HUES48 (cell line): ENCODE measurements at regions not wholly inside any gene's neighbourhood (a gene's known extent, or its start where the extent isn't known, plus 50 kb on each side); places are given as distances from the start of the nearest gene placed in this dataset.
A peak's percentile ranks its signal among the peaks of the same experiment; 100 is the strongest.

Experiments
- H3K27ac ChIP-seq: one replicate; pipeline ENCODE4 v1.7.0; 2013; ENCODE audit warnings: low read depth, low read length, inconsistent platforms
- H3K27me3 ChIP-seq: 2 replicates; pipeline ENCODE4 v1.6.1; 2013; ENCODE audit warnings: mild to moderate bottlenecking, low read length; ENCODE audit not compliant: control insufficient read depth, insufficient read depth
- H3K36me3 ChIP-seq: 2 replicates; pipeline ENCODE4 v1.6.1; 2013; ENCODE audit warnings: low read length; ENCODE audit not compliant: control insufficient read depth, insufficient read depth
- H3K4me1 ChIP-seq: 2 replicates; pipeline ENCODE4 v1.6.1; 2013; ENCODE audit warnings: mild to moderate bottlenecking, low read length; ENCODE audit not compliant: control insufficient read depth, insufficient read depth
- H3K4me3 ChIP-seq: 2 replicates; pipeline ENCODE4 v1.5.1; 2013; ENCODE audit warnings: mild to moderate bottlenecking, low read depth, low read length
- H3K9ac ChIP-seq: 2 replicates; pipeline ENCODE4 v1.6.1; 2013; ENCODE audit warnings: mild to moderate bottlenecking, low read depth, low read length, moderate library complexity
- H3K9me3 ChIP-seq: 2 replicates; pipeline ENCODE4 v1.6.1; 2013; ENCODE audit warnings: low read length; ENCODE audit not compliant: control insufficient read depth, insufficient read depth

DNA sequence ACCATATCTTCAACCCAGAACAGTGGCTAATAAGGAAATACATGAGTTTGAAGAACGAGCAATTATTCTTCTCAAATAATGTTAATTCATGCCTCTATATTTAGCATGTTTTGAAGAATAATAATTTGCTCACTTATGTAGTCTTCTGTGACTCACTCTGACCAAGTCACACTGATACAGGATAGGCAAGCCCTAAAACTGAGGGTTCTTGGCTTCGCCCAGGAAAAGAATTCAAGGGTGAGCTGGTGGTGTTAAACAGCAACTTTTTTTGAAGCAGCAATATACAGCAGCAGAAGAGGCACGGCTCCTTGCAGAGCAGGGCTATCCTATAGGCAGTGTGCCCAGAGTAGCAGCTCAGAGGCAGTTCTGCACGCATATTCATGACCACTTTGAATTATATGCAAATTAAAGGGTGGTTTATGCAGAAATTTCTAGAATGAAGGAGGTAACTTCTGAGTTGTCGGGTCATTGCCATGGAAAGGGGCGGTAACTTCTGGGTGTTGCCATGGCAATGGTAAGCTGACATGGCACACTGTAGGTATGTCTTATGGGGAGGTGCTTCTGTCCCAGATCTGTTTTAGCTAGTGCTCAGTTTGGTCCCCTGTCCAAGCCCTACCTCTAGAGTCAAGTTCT is 200.6 kb downstream of the RND3 start:
- no peaks in the 10 kb centered on the region for H3K9me3 ChIP-seq
- no peaks in the 10 kb centered on the region for H3K4me1 ChIP-seq
- H3K27me3 ChIP-seq: no peaks in the 10 kb centered on the region
- no peak overlapping the region for H3K4me3 ChIP-seq
- no peak overlapping the region for H3K9ac ChIP-seq
- H3K27ac ChIP-seq: no peak overlapping the region
- no peaks in the 10 kb centered on the region for H3K36me3 ChIP-seq

- H3K9ac ChIP-seq: no peak overlapping the region
- H3K36me3 ChIP-seq: no peaks in the 10 kb centered on the region
- no peaks in the 10 kb centered on the region for H3K4me1 ChIP-seq
- no peak overlapping the region for H3K27ac ChIP-seq
- H3K9me3 ChIP-seq: no peaks in the 10 kb centered on the region
- H3K4me3 ChIP-seq: no peak overlapping the region
- no peaks in the 10 kb centered on the region for H3K27me3 ChIP-seq
Observed at GRCh38 chr2:150284116-150284515, 203.4 kb downstream of the RND3 start.

DNA sequence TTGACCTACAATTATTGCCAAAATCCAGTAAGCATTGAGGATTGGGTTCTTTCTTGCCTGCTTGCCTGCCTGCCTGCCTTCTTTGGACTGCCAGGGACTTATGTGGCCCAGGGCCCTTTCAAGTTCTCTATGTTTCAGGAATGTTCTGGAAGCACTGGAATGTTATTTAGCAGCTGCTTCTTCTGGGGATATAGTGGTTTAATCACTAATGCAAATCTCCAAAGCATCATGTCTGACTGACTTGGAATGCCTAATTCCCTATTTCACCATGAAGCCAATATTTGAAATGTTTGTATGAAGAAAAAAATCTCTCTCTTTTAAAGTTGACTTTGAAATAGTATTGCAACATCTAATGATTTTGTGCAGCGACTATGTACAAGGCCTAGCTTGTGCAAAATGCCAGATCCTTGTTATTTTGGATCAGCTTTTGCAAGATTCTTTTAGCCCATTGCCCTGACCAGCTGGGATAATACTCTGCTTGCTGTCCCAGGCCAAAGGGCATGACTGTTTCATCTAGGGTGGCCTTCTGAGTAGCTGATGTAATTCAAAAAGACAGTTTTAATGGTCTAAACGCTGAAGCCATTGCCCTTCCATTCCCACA is 204.6 kb downstream of the RND3 start:
- Histone ChIP-seq H3K9ac (no peak overlapping the region), H3K9me3 (peaks cover 7% of the 10 kb centered on the region; the same call in 1 of the 2 replicates), H3K27ac (no peak overlapping the region)

GRCh38 chr2:150282357-150282756 is 205.1 kb downstream of the RND3 start:
- Histone ChIP-seq H3K9me3 (peaks cover 12% of the 10 kb centered on the region), H3K27ac (no peak overlapping the region), H3K36me3 (no peaks in the 10 kb centered on the region), H3K4me3 (no peak overlapping the region), H3K4me1 (no peaks in the 10 kb centered on the region), H3K27me3 (no peaks in the 10 kb centered on the region), H3K9ac (no peak overlapping the region)

More for the DNA sequence above, 204.6 kb downstream of the RND3 start:
- no peaks in the 10 kb centered on the region for H3K27me3 ChIP-seq
- no peaks in the 10 kb centered on the region for H3K36me3 ChIP-seq
- H3K4me1 ChIP-seq: no peaks in the 10 kb centered on the region
- H3K4me3 ChIP-seq: no peak overlapping the region

DNA sequence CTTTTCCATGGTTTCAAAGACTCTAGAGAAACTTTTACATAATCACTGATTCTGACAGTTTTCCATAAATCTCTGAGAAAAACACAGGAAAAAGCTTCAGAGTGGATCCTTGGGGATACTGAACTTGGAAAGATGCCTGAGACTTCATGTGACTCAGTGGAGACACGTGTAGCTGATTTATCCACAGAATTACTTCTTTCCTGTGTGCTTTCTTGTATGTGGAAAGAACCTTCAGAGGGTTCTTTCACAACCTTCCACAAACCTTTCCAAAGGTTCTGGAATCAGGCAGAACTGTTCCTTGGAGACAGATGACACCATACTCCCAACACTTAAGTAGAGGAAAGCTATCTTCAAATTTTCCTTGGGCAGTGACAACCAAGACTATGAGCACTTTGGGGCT is 207.2 kb downstream of the RND3 start:
- Histone ChIP-seq H3K9ac (no peak overlapping the region), H3K36me3 (no peaks in the 10 kb centered on the region), H3K9me3 (peaks cover 33% of the 10 kb centered on the region), H3K27ac (no peak overlapping the region), H3K4me3 (no peak overlapping the region), H3K4me1 (no peaks in the 10 kb centered on the region), H3K27me3 (no peaks in the 10 kb centered on the region)

DNA sequence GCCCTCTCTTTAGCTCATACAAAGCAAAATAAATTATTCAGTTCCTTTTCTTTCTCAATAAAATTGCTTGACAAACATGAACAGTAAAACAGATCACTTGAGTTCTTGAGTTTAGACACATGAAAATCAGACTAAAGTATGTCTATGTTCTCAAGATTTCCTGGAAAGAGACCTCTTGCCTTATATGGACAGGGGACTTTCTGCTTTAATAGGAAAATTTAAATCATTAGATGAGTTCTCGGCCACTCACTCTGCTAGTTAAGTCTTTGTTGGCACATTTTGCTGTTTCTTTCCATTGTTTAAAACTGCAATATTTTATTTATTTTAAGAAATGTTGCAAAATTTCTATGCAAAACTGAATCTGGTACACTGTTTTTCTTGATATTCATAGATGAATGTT is 207.8 kb downstream of the RND3 start:
- Histone ChIP-seq H3K4me3 (no peak overlapping the region), H3K9me3 (peaks cover 33% of the 10 kb centered on the region), H3K4me1 (no peaks in the 10 kb centered on the region), H3K36me3 (no peaks in the 10 kb centered on the region), H3K27me3 (no peaks in the 10 kb centered on the region), H3K9ac (no peak overlapping the region), H3K27ac (no peak overlapping the region)

- Histone ChIP-seq H3K9me3 (peaks cover 33% of the 10 kb centered on the region), H3K4me3 (no peak overlapping the region), H3K27ac (no peak overlapping the region), H3K36me3 (no peaks in the 10 kb centered on the region), H3K27me3 (no peaks in the 10 kb centered on the region), H3K9ac (no peak overlapping the region), H3K4me1 (no peaks in the 10 kb centered on the region)
Observed at GRCh38 chr2:150276737-150277136, 210.7 kb downstream of the RND3 start.

DNA sequence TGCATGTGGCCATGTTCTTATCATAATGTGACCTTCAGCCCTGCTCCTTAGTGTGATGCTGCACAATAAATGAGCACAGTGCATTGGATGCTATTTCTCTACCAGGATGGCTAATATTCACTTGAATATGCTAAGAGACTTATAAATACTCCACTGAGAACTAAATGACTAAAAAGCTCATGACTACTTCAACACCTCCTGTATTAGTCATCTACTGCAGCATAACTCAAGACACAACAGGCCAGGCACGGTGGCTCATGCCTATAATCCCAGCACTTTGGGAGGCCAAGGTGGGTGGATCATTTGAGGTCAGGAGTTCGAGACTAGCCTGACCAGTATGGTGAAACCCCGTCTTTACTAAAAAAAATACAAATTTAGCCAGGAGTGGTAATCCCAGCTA is 213.4 kb downstream of the RND3 start:
- no peaks in the 10 kb centered on the region for H3K36me3 ChIP-seq
- H3K4me1 ChIP-seq: no peaks in the 10 kb centered on the region
- H3K27ac ChIP-seq: no peak overlapping the region
- no peak overlapping the region for H3K9ac ChIP-seq
- no peaks in the 10 kb centered on the region for H3K27me3 ChIP-seq
- H3K4me3 ChIP-seq: no peak overlapping the region
- H3K9me3 ChIP-seq: peaks cover 37% of the 10 kb centered on the region

DNA sequence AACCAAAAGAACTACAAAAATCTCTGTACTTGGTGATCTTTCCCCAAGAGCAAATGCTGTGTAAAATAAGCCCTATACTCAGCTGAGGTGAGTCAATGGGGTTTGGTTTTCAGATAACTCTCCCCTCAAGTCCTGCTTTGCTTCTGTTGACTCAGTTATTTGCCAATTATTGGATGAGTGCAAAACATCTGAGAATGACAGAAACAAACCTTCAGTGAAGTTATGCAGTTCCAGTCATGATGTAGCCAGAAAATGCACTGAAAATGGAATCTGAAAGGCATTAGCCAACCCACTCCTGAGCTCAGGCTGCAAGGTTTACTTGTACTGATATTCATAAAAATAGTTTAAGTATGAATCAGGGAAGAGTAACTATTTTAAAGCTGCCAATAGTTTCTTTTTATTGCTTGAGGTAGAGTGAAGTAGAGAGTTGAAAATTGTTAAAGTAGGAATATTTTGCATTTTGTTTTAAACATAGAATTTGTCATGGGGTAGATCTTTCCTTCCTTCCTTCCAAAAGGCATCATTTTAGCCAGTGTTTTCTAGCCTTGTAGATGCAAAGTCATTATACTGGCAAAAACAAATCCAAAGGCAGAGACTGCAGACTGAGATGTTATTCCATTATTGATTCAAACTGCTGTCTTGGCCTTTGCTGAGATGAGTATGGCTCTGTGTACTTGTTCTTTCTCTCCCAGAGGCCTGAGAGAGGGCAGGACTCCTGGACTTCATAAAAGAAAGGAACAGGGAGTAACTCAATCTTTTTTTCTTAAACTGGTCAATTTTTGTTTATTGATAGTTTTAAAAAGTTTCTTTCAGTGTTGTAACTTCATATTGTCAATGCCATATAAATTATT is 215.3 kb downstream of the RND3 start:
- Histone ChIP-seq H3K27me3 (no peaks in the 10 kb centered on the region), H3K9ac (no peak overlapping the region), H3K27ac (no peak overlapping the region), H3K4me3 (no peak overlapping the region), H3K36me3 (no peaks in the 10 kb centered on the region), H3K4me1 (peaks cover 13% of the 10 kb centered on the region; the same call in 1 of the 2 replicates), H3K9me3 (peaks cover 24% of the 10 kb centered on the region)

DNA sequence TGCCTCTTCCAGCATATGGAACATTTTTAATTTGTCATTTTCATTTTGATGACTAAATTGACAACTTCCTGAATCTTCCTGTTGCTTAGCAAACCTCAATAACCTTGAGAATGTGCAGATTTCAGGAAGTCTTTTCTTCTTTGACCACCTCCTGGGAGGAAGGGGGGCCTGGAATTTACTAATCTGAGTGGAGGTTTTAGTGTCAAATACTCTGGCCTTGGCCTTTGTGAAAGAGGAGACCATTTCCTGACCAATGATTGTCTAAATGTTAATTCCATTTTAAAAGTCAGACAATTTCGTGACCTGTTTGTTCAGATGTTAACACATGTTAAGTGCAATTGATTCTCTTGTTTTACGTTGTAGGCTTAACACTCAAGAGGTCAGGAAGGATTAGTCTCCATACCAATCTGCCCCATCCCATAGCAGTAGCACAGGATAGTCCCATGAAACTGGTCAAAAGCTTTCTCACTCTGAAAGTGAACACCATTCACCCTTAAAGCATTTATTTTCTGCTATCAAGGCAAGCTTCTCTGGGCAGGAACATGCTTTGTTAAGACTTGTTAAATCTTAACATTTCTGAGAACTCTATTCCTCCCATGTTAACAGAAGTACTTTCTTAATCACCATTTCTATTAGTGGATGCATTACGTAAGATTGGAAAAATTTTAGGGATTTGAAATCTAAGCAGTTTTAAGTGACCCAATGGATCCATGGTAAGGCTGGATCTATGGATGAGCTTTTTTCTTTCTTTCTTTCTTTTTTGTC is 219.6 kb downstream of the RND3 start:
- no peaks in the 10 kb centered on the region for H3K36me3 ChIP-seq
- 0 out of 2 replicates have a peak, but pooled peaks cover 5% of the 10 kb centered on the region for H3K9me3 ChIP-seq
- H3K27ac ChIP-seq: peak overlapping the region; percentile 86

More for the DNA sequence above, 219.6 kb downstream of the RND3 start:
- H3K9ac ChIP-seq: no peak overlapping the region
- no peak overlapping the region; the same call in 1 of the 2 replicates for H3K4me3 ChIP-seq
- peaks cover 13% of the 10 kb centered on the region; the same call in 1 of the 2 replicates for H3K4me1 ChIP-seq
- H3K27me3 ChIP-seq: no peaks in the 10 kb centered on the region
